C4-2B (cell line): ENCODE measurements at regions not wholly inside any gene's neighbourhood (a gene's known extent, or its start where the extent isn't known, plus 50 kb on each side); places are given as distances from the start of the nearest gene placed in this dataset.

Experiments
- CTCF ChIP-seq: fragments of 450-650 bp; conservative IDR thresholded peaks from 2 replicates; pipeline ENCODE4 v1.5.1; 2017; ENCODE audit warnings: mild to moderate bottlenecking
- ZFX ChIP-seq: fragments of 450-650 bp; IDR thresholded peaks from 2 replicates; pipeline ENCODE4 v1.6.1; 2017

GRCh38 chr7:131045526-131045925 is 282.1 kb upstream of the MKLN1 start:
- TF ChIP-seq CTCF = no peak
- no peak for TF ChIP-seq ZFX
